GM12874 (cell line): ENCODE measurements at regions not wholly inside any gene's neighbourhood (a gene's known extent, or its start where the extent isn't known, plus 50 kb on each side); places are given as distances from the start of the nearest gene placed in this dataset.

Experiments
- CTCF ChIP-seq: IDR thresholded peaks from 2 replicates; pipeline ENCODE4 v1.5.1; 2011; ENCODE audit warnings: low read depth, mild to moderate bottlenecking, control low read depth, low read length, moderate library complexity; ENCODE audit not compliant: insufficient read depth

GRCh38 chr14:106787626-106788025 is 1261.2 kb downstream of the TMEM121 start:
- no peak for TF ChIP-seq CTCF

DNA sequence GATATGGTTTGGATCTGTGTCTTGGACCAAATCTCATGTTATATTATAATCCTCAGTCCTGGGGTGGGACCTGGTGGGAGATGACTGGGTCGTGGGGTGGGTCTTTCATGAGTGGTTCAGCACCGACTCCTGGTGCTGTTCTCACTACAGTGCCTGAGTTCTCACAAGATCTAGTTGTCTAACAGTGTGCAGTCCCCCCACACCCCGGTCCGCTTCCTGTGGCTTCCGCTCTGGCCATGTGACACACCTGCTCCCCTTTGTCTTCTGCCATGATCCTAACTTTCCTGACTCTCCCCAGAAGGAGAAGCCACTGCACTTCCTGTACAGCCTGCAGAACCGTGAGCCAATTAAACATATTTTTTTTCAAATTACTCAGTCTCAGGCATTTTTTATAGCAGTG is 1262.2 kb downstream of the TMEM121 start:
- no peak for TF ChIP-seq CTCF

DNA sequence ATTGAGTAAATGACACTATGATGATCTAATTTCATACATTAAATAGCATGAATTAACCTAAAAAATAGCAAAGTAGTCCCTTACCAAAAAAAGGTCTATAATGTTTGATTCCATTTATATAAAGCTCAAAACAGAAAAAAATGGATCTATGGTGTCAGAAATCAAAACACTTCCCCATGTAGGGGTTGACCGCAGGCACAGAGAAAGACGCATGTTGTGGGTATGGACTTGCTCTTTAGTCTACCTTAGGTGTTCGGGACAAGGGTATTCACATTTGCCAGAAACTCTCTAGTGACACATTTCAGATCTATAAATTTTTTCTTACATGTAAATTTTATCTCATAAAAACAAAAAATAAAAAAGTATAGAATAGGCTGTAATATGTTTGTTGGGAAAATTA is 1262.9 kb downstream of the TMEM121 start:
- no peak for TF ChIP-seq CTCF

DNA sequence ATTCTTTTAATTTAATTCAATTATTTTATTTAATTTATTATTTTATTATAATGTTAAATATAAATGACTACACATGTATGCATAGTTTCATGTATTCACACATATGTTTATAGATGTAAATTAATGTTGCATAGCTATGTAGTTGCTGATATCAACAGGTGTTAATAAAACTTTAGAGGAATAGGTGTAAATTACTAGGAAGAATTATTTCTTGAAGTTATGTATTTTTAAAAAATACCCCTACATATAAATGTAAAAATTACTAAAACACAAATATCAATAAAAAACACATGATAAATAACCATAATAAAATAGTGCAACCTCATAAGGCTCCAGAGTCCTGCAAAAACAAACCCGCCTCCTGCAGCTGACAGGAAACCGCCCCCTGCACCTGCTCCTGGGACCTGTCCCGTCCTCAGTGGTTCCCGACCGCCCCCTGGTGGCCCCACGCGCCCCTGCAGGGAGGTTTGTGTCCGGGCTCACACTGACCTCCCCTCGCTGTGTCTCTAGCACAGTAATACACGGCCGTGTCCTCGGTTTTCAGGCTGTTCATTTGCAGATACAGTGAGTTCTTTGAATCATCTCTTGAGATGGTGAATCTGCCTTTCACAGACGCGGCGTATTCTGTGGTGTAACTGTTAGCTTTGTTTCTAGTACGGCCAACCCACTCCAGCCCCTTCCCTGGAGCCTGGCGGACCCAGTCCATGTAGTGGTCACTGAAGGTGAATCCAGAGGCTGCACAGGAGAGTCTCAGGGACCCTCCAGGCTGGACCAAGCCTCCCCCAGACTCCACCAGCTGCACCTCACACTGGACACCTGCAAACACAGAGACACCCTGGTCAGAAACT is 1264.0 kb downstream of the TMEM121 start:
- peak; percentile 93 for TF ChIP-seq CTCF

DNA sequence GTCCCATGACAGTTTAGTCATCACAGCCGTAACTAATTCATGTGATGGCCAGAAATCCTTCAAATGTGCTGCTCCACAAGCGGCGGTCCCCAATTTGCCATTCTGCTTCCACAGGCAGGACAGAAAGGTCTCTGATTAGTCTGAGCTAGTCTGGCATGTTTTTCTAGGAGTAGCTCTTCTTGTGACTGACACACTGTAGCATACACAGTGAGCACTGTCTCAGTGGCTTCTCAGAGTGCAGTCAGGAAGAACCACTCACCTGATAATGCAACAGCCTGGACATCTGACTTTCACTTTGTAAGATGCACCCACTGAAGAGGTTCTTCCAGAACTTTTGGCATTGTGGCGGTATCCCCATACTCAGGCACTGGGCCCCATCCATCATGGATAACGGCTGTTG is 1266.2 kb downstream of the TMEM121 start:
- TF ChIP-seq CTCF: no peak

DNA sequence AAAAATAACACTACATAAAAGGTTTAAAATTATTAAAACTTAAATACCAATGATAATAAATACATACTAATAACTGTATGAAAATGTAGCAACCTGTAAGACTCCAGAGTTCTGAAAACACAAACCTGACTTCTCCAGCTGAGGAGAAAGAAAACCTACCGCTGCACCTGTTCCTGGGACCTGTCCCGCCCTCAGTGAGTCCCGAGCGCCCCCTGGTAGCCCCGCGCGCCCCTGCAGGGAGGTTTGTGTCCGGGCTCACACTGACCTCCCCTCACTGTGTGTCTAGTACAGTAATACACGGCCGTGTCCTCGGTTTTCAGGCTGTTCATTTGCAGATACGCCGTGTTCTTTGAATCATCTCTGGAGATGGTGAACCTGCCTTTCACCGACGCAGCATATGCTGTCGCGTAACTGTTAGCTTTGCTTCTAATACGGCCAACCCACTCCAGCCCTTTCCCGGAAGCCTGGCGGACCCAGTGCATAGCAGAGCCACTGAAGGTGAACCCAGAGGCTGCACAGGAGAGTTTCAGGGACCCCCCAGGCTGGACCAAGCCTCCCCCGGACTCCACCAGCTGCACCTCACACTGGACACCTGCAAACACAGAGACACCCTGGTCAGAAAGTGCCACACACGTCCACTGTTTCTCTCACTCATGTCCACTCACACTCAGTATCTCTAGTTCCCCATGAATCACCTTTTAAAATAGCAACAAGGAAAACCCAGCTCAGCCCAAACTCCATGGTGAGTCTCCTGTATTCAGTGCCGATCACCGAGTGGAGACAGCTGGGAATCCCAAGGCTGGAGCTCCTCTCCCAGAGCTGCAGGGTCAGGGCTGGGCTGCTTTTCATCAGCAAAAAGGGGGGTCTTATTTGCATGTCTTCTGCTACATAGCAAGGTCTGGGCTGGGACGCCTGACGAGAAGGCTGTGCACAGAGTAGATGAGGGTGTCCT is 1276.3 kb downstream of the TMEM121 start:
- peak; percentile 37; the same call in 1 of the 2 replicates for TF ChIP-seq CTCF

DNA sequence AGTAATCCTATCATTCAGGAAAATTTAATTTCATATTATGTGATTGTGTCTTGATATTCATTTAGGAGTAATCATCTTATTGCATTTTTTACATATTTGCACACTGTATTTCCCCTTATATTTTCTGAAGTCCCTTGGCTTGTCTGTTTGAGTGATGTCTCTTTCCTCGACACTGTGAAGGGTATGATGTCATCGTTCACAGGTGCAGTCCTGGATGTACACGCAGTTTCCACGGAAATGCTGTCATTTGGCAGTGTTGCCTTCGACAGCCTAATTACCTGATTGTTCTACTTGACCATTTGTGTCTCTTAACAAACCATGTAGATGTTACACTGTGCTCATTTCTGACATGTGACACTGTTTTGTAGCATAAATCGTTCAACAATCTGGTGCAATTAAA is 1277.0 kb downstream of the TMEM121 start:
- TF ChIP-seq CTCF: no peak
